COLO668 (cell line): ENCODE measurements at regions not wholly inside any gene's neighbourhood (a gene's known extent, or its start where the extent isn't known, plus 50 kb on each side); places are given as distances from the start of the nearest gene placed in this dataset.

Source experiments
- DNase-seq: peaks from one replicate; lab custom pipeline; 2025; ENCODE audit not compliant: unreplicated experiment; lab: John Stamatoyannopoulos, UW

DNA sequence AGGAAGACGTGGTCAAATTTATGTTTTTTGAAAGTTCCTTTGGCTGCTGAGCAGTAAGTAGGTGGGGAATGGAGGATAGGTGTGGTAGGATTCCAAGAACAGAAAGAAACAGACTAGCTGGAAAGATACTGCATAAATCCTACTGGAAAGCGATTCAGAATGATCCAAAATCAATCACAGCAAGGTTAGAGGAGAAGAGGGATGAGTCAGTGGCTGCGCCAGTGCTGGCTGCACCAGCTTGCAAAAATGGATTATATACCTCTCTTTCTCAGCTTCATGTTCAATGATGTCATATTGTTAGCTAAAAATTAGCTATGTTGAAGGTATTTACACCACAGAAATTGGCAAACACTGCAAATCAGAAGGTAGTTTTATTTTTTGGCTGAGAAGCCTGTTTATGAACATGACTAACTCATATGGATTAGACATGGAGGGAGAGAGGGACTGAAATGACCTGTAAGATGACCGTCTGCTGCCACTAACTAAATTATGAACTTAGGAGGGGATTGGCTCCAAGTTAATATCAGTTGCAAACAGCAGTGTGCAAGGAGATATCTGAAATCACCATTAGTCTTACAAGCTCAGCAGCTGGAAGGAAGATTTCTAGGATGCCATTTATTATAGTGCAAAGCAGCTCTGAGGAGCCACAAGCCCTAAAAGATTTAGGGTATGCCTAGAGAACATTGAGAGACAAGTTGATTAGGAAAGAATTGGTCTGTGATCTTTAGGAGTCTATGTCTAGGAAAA lies 405.3 kb downstream of the MID1IP1 start:
- DNase-seq = no peak

DNA sequence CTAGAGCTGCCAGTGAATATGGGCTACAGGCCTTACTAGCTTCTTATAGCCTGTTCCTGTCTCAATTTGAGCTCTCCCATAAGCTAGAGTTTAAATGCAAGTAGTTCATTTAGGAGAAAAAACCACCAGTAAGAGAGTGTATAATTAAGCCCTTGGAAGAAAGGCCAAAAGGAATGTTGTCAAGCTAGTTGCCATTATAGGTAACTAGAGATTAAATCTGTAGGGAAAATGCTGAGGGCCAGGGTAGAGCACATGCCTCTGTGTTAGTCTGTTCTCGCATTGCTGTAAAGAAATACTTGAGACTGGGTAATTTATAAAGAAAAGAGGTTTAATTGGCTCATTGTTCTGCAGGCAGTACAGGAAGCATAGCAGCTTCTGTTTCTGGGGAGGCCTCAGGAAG lies 410.2 kb downstream of the MID1IP1 start:
- no peak for DNase-seq

DNA sequence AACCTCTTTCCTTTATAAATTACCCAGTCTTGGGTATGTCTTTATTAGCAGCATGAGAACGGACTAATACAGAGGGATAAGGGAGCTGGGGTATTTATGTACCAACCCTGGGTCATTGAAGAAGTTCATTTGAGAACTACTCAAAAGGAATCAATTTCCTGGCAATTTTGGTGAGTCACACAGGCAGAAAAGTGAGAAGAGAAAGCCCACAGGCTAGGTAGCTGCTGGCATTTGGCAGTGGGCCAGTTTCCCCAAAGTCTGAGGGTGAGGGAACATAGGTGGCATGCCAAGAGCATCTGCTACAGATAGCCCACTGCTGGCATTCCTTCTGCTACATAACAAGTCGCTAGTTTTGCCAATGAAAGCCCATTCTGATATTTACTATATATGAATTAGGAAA lies 411.2 kb downstream of the MID1IP1 start:
- peak; percentile 34 for DNase-seq

DNA sequence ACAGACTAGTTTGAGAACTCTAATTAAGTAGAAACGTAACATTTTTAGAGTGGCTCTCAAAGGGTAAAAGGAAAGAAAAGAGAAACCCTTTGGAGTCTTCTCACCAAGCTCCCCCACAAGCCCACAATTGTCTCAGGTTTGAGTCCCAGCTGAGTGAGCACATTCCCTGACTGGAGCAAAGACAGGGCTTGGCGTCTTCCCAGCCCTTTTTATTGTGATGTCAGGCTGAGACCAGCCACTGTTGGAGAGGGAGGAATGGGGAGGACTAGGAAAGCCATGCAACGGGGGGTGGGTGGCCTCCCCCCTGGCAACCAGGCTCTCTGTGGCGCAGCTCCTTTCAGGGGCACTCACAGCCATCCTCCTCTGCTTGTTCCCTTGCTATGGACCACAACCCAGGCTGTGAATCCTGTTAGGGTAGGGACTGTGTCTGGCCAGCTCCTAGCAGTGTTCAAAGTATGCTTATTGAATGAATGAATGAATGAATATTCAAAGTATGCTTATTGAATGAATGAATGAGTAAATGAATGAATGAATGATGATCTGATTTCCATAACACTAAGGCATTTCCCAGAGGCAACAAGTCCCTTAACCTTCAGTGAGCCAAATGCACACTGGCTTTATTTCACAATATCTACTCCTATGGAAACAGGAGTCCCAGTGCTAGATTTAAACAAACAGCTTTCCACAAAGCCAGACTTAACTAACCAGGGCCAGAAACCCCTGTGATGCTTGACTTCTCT lies 413.3 kb downstream of the MID1IP1 start:
- DNase-seq = no peak

DNA sequence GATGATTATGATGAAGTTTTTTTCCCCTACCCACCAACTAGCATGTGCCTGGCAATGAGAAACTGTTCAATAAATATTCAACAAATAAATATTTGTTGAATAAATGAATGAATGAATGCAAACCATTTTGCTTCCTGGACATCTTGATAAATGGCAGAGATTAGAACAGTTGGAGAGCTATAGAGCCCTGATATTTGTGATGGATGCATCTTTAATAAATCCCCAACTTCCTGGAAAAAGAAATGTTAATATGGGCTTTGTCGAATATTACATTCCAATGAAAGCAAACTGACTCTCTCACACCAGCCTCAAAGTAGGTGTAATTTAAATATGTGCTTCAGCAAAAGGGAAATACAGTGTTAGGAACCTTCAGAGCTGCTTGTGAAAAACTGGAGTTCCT lies 419.7 kb downstream of the MID1IP1 start:
- no peak for DNase-seq

DNA sequence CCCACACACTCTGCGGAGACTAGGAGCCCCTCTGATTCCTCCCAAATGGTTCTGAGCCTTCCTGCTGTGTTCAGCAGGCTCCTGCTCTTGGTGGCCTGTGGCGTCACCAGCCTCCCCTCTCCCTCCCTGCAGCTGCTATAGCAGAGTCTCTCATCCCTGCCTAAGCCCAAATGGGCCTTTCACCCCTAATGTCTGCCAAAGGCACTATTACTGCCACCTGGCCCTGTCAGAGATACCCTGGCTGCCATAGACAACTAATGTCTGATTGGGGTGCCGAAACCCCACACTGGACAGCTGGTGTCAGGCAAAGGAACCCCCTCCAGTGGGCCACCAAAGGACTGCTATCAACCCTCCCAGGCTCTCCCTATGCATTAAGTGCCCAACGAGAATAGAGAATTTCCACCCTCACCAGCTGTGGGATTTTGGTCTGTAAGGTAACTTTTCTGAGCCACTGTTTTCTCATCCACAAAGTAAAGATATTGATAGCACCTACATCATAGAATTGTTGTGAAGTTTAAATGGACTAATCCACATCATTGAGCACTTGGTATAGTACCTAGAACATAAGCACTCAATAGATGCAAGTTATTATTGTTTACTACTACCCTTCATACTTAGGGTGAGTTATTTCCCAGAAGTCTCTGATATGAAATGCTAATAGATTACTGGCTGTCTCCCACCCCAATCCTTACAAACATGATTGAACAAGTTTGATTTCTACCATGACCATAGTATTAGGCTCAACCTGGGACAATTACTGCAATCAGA lies 421.3 kb downstream of the MID1IP1 start:
- no peak for DNase-seq

DNA sequence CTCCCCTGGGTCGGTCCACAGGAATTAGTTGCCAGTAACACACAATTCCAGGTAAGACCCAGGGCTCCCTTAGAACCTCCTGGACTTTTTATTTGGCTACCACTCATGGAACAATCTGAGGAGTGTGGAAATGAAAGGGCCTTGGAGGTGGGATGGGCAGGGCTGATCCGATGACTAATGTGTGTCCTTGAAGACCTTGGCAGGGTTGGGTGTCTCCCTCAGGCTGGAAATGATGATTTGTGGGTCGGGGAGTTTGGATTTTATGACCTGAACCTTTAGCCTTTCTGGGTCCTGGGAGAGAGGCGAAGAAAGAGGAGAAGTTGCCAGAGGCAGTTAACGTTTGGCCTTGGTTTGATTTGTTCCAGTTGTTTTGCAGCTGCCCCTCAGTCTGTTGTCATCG lies 425.0 kb downstream of the MID1IP1 start:
- no peak for DNase-seq

DNA sequence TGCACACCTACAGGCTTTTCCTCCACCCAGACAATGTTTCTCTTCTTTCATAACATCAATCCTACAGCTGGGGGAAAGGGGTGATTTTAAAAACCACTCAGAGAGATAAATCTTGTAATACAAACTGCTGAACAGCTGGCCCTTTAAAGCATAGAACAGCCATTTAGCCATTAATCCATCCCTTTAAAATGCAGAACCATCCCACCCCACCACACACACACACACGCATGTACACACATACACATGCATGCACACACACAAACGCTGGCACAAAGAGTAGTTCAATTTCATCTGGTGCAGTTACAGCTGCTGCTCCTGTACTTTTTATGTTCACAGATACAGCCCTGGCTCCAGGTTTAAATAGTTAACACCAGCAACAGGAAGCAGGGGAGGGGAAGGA lies 426.1 kb downstream of the MID1IP1 start:
- DNase-seq = no peak

DNA sequence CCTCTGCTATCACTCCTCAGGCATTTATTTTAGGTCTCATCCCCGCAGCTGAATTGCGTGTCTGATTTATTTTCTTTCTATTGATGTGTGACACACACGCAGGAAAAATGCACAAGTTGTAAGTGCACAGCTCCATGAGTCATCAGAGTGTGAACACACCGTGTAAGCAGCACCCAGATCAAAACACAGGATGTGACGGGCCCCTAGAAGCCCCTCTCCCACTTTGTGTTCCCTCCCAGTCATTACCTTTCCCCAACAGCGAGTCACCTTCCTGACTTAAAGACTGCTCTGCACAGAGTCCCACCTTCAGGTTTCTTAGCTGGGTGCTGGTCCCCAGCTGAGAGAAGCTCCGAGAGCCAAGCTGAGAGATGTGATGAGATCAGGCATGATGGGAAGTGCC lies 436.7 kb downstream of the MID1IP1 start:
- no peak for DNase-seq

DNA sequence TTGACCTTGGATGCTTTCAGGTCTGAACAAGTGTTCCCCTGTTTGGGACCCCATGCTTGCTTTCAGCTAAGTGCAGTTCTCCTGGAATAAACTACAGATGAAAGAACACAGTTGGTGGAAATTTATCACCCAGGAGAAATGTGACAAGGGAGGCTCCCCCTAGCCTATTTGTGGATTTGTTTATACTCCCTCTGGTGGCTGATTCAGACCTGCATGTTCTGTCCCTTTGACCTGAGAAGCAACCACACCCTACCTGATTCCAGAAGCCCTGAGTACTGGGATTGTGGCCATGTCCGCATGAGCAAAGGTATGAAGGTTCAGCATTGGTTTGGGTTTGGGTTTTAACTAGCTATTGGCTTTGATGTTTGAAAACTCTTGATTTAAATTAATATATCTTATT lies 440.9 kb downstream of the MID1IP1 start:
- DNase-seq = peak; percentile 30

DNA sequence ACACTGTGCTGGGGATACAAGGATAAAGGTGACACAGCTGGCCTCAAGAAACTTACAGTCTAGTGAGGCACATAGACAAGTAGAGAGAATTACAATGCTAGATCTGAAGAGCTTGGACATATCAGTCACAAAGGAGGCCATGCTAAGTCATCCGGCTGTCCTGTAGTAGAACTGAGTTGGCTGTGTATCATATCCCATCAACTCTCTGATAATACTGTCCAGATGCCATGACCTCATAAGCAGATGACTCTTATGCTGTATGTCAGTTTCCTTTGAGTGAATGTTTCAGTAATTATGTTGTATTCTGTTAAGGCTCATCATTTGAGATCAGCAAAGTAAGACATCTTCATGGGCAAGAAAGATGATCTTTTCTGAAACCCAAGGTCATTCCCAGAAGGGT lies 442.9 kb downstream of the MID1IP1 start:
- DNase-seq = no peak

DNA sequence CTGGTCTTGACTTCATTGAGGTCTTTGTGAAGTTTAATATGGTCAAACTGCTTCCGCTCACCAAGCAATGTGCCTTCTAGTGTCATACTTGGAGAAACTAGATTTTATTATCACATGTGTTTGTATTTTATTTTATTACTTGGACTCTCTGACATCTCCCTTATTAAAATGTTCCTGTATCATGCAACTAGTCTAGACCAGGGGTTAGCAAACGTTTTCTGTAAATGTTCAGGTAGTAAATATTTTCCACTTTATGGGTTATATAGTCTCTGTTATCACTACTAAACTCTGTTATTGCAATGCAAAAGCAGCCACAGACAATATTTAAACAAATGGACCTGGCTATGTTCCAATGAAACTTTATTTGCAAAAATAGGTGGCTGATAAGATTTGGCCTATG lies 443.8 kb downstream of the MID1IP1 start:
- DNase-seq = no peak

DNA sequence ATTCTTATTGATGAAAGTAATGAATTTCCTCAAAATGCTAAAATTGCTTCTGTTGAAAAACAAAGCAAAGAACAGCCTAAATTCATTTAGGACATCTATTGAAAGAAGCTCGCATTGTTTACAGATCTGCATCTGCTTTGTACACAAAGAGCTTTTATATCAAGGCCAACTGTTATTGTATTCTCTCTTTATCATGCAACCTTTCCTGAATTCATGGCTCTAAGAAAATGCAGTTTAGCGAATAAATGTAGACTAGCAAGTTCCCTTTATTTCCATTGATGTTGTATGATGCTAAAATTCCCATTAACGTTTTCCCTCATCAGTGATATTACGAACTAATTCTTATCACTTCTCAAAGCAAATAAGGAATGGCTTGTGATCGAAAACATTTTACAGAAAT lies 446.3 kb downstream of the MID1IP1 start:
- no peak for DNase-seq

DNA sequence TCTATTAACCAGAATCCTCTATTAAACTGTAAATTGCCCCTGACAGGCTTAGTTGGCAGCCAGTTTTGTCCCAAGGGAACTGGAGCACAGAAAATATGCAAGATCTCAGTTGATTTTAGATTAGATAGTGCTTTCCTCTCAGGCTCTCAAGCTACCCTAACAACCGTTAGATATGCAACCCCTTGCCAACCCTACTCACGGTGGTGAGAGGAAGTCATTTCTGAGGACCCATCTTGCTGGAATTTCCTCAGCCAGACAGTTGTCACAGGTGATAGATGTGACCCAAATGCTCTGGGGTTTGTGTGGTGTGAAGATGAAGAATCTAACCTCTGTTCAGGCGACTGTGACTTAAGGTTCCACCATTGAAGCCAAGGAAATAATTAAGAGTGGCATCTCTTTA lies 447.1 kb downstream of the MID1IP1 start:
- no peak for DNase-seq

DNA sequence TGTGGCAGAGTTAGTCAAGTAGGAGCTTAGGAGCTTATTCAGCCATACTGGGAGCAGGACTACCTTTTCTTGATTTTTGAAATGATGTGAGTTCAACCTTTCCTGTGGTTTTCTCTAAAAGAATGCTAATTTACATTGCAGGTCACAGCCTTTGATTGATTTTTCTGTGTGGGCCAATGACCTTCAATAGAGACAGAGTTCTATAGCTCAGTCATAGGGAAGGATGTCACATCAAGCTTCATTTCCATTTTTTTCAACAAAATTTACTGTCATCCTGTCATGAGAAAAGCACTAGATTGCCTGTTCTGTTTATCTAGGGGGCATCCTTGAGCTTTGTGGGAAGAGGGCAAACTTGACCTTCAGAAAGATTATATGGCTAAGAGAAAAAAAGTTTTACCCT lies 448.7 kb downstream of the MID1IP1 start:
- no peak for DNase-seq

DNA sequence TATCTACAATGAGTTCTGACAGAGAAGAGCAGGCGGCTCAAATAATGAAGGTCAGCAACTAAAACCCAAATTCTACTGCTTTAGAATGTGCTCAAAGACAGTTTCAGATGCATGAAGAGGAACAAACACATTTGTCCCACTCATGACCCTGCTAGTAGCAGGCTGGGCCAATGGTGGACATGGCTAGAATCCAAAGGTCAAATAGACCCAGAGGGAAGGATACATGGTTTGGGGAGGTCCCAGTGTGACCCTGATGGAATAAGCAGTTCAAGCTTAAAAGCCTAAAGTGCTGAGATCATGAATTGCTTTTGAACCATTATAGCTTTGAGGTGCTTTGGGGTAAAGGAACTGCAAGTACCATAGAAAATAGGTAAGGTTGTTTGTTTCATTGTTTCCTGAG lies 450.7 kb downstream of the MID1IP1 start:
- no peak for DNase-seq

DNA sequence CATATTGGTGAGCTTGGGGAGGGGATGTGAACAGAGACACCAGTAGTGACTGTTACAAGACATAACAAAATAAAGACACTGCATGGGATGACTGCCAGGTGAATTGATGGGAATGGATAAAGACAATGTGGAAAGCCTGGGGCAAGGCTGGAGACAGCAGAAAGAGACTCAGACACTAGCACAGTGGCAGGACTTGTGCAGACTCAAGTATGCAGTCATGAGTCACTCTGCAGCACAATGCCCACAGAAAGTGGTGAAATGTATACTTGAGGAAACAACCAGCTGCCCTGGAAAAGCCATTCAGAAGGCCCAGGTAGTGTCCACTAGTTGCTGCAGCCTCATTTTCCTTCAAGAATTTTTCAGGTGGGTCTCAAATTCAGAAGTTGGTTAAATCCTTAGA lies 452.3 kb downstream of the MID1IP1 start:
- DNase-seq = no peak

DNA sequence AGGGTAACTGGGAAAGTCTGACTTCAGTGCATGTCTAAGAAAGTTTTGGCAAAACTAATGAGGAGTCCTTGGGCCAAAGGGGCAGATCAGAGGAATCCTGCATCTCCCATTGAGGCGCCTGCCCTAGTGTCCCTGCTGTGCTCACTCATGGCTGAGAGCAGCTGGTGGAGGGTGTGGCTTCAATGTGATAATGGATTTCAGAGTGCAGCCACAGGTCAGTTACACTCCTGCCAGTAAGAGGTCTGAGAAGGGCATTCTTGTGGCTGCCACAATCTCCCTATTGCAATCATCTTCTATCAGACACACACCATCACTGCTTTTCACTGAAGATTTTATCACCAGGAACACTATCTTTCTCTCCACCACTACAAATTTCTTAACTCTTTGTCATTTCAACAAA lies 457.1 kb downstream of the MID1IP1 start:
- DNase-seq = peak; percentile 36

DNA sequence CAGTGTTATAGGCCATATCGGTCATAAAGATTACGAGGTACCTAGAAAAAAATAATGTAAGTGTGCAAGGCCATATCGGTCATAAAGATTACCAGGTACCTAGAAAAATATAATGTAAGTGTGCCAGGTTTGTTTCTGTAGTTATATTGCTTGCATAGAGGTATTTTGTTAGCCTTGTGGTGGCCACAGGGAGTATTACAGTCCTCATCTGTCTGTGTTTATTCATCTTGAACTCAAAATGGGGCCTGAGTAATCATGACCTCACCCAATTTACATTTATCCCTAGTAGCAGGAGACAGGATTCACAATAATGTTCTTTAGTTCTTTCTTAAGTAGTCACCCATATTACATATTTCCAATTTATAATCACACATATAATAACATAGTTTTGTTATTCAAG lies 459.7 kb downstream of the MID1IP1 start:
- DNase-seq = no peak

DNA sequence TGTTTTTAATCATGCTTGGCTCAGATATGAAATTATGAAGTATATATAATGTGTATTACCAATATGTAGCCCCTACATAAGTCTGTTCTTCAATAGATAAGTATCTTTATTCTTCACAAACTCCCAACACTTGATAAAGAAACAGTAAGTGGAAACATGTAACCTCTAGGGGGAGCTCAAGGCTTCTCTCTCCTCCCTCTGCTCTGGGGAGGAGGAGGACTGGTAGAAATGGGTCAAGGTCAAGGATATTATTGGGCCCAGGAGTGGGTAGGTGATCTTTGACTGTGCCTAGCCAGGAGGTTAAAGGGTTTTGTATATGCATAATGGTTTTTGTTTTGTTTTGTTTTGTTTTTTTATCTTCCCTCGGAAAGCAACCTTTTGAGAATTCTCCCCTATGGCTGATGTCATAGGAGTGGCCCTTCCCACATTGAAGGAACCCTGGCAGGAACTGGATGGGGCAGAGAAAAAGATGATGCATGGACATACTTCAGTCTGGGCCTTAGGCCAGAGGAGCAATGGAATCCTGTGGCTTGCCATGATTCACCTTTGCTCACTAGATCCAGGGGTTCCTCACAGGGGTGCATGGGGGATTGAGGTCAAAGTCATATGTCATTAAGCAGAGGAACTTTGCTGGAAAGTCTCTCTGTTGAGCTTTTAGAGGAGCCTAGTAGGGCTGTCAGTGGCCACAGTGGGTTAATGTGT lies 460.3 kb downstream of the MID1IP1 start:
- DNase-seq = peak; percentile 3

DNA sequence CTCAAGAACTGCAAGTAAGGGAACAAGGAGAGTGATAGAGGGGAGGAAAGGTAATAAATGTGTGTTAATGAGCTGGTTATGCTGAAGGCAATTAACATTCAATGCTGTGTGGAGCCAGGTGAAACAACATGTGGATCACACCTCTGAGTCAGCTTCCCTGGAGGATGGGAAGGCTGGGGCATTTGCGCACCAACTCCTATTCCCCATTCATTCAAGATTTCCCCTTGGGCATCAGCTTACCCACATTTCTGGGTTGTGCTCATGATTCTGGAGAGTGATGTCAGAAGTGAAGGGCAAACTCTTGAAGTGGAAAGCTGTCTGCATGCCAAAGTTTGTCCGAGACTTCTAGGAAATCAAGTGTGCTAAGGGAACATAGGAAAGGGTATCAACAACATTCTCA lies 461.4 kb downstream of the MID1IP1 start:
- DNase-seq = no peak
